Kidney capillary endothelial cell (primary cell): ENCODE measurements at regions not wholly inside any gene's neighbourhood (a gene's known extent, or its start where the extent isn't known, plus 50 kb on each side); places are given as distances from the start of the nearest gene placed in this dataset.
A peak's percentile ranks its signal among the peaks of the same experiment; 100 is the strongest.
"Not testable (repeated sequence)": the region's sequence is repeated elsewhere in the genome, so short reads cannot be mapped to it uniquely, and the experiment has no call there.

ENCODE experiments used
- DNase-seq: peaks from one replicate; pipeline ENCODE4 v3.0.0-alpha.2; 2018; ENCODE audit warnings: low spot score

DNA sequence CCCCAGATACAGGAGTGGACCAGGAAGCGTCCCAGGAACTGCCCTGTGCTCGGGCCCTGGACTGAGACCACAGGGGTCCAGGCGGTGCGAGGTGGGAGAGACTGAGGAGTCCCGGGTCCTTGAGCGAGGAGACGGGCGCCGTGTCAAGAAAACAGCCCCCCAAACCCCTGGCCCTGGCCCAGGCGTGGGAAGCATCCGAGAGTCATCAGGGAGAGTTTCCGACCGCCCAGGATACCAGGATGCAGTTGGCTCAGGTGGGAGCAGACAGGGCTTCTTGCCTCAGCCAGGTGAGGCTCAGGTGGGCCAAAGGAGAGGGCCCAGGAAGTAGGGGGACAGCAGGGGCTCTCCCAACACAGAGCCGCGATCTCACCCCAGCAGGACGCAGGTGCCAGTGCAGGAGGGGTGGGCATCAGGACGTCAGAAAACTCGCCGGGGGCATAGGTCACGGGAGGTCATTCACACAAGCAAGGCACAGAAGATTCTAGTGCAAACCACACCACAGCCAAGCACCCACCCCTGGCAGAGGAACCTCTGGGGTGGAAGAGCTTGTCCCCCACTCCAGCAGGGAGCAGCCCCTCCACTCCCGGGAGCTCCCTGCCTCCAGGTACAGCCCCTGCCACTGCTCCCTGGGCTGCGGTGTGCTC is 102.5 kb upstream of the EIF5 start:
- DNase-seq, result no peak

DNA sequence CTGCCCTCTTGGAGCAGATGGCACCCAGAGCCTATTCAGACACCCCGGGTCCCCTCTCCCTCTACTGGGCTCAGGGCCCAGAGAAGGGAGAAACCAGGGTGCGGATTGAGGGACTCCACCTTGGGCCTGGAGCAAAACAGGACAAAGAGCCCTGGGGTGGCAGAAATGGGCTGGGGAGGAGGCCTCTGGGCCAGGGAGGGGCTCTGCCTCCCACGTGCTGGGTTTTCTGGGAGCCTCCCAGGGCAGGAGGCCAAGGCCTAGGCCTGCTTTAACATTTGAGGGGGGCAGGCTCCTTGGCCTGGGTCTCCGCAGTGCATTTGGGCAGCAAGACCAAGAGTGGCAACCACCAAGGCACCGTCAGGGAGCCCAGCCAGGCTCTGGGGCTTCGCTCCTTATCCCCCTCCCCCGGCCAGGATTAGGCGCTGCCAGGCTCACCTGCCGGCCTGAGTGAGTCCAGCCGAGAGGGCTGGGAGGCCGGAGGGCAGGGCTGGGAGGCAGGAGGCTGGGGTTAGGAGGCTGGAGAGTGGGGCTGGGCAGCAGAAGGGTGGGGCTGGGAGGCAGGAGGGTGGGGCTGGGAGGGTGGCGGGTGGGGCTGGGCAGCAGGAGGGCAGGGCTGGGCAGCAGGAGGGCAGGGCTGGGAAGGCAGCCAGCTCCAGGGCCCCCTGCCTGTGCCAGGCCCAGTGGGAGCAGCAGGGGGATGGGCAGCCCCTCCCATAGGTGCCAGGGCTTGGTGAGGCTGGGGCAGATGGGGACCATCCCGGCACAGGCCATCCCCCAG is 101.8 kb upstream of the EIF5 start:
- DNase-seq, result no peak

DNA sequence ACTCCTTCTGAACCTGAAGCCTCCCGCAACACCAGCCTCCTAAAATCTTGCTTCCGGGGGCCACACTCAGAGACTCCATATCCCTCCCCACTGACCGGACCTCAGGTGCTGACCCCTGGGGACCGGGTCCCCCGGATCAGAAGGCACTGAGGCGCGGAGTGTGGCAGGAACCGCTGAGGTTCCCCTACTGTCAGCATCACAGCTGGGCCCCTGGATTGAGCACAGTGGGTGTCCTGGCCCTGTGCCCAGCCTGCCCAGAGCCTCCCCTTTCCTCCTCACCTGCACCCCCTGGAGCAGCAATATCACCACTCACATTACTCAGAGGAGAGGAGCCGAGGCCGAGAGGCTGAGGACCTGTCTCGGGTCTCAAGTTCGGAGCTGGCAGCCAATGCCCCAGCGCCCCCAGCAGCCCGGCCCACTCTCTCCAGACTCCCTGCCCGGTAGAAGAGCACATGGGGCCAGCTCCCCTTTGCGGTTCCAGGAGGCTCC is 101.2 kb upstream of the EIF5 start:
- DNase-seq, result no peak

DNA sequence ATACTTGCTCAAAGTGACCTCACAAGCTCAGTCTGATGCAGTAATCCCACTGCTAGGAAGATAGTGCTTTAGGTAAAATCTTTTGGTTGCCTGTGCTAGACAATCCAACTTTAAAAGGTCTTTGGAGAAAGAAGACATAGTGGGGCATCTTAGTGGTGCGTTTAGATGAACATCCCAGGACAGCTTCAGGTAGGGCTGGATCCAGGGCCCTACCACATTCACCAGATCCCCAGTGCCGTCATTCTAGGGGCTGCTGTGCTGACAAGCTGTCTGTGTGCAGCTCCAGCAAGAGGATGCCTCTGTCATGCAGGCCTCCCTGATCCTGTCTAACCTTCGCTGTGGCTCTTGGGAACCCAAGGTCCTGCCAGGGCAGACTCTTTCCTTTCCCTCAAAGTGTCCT is 100.7 kb upstream of the EIF5 start:
- DNase-seq, result no peak

DNA sequence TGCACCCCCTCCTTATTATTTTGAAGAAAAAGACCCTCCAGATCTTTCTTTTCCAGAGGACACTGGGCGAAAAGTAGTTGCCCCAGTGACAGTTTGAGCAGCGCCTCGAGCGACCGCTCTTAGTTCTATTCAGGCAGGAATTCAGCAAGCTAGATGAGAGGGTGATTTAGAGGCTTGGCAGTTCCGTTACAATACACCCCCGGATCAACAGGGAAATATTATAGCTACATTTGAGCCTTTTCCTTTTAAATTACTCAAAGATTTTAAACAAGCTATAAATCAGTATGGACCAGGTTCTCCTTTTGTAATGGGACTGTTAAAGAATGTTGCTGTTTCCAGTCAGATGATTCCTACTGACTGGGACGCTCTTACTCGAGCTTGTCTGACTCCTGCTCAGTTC is 99.2 kb upstream of the EIF5 start:
- DNase-seq, result not testable (repeated sequence)

DNA sequence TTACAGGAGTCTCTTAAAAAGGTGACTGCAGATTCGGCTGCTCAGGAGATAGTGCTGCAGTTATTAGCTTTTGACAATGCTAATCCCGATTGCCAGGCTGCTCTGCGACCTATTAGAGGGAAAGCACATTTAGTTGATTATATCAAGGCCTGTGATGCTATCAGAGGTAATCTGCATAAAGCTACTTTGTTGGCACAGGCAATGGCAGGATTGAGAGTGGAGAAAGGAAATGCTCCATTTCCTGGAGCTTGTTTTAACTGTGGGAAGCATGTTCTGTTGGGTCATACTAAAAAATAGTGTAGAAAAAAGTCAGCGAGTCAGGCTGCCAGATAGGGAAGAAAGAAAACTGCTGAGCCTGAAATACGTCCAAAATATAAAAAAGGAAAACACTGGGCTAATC is 98.5 kb upstream of the EIF5 start:
- not testable (repeated sequence) for DNase-seq

DNA sequence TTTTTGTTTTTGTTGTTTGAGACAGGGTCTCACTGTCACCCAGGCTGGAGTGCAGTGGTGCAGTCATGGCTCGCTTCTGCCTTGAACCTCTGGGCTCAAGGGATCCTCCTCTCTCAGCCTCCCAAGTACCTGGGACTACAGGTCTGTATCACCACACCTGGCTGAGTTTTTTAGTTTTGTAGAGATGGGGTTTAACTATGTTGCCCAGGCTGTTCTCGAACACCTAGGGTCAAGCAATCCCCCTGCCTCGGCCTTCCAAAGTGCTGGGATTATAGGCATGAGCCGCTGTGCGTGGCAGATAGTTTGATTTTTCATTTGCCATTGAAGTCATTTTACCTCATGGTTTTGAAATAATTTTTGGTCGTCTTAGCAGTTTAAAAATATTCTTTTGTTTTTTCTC is 94.3 kb upstream of the EIF5 start:
- DNase-seq, result no peak

DNA sequence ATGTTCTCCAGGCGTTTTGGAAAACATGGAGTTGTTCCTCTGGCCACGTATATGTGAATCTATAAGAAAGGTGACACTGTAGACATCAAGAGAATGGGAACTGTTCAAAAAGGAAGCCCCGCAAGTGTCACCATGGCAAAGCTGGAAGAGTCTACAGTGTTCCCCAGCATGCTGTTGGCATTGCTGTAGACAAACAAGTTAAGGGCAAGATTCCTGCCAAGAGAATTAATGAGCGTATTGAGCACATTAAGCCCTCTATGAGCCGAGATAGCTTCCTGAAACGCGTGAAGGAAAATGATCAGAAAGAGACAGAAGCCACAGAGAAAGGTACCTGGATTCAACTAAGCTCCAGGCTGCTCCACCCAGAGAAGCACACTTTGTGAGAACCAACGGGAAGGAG is 92.5 kb upstream of the EIF5 start:
- DNase-seq, result no peak

DNA sequence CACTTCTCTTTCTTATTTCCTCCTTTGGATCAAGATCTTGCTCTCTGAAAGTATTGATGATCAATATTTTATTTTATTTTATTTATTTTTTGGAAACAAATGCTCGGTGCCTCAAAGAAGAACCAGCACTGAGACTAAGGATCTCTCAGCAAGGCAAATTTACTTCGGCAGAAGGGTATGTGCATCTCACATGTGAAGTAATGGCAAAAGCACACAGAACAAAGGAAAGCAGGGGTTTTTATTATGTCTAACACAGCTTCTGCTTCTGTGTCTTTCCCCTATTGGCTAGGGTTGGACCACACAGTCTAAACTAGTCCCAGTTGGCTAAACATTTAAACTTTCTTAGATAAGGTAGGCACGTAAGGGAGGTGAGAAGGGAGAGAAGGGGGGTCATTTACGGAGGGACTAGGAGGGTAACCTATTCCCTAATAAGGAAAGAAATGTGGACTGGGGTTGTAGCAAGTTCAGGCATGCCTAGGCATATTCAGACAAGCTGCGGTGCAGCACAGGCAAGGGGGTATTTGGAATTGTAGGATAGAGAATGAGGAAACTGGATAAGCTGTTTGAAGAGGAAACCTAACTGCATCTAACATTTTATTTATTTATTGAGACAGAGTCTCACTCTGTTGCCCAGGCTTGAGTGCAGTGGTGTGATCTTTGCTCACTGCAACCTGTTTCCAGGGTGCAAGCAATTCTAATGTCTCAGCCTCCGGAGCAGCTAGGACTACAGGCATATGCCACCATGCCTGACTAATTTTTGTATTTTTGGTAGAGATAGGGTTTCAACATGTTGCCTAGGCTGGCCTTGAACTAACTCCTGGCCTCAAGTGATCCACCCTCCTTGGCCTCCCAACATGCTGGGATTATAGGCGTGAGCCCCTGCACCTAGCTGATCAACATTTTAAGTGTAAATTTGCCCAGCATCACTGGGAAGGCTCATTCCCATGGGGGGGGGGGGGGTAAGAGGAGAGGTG is 90.0 kb upstream of the EIF5 start:
- no peak for DNase-seq

DNA sequence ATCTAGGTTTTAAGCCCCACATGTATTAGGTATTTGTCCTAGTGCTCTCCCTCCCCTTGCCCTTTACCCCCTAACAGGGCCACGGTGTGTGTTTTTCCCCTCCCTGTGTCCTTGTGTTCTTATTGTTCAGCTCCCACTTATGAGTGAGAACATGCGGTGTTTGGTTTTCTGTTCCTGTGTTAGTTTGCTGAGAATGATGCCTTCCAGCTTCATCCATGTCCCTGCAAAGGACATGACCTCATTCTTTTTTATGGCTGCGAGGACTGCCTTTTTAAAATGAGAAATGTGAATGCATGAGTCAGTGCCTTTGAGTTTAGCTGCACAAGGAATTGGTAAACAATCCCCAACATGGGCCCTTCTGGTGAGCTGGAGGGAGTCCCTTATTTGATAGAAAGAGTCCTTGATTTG is 88.4 kb upstream of the EIF5 start:
- peak; percentile 50 for DNase-seq

DNA sequence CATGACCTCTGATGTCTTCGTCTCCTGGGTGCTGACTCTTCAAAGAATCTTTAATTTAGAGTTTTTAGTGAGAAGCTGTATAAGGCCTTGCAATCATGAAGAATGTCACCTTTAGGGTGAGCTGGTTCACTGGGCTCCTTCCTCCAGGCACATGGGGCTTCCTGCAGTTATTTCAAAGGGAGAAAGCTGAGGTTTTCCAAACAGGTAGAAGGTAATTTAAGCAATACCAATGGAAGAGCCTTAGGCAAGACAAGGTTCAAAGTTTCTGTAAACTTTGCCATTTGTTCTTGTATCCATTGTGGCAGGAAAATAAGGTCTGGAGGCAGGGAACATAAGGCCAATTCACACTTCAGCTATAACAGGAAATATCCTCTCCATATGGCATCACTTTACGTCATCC is 88.0 kb upstream of the EIF5 start:
- no peak for DNase-seq

DNA sequence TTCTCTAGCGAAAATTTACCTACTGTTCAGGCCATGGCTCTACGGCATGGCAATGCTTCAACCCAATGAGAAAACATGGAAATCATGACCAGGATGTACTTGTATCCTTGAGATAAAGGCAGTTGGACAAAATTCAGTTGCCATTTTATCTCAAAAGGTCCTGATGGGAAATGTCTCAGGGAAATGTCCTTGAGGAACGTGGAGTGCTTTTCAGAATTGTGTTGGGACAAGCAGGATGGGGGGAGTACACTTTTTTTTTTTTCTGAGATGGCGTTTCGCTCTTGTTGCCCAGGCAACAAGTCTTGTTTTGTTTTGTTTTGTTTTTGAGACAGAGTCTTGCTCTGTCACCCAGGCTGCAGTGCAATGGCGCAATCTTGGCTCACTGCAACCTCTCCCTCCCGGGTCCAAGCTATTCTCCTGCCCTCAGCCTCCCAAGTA is 86.8 kb upstream of the EIF5 start:
- no peak for DNase-seq

DNA sequence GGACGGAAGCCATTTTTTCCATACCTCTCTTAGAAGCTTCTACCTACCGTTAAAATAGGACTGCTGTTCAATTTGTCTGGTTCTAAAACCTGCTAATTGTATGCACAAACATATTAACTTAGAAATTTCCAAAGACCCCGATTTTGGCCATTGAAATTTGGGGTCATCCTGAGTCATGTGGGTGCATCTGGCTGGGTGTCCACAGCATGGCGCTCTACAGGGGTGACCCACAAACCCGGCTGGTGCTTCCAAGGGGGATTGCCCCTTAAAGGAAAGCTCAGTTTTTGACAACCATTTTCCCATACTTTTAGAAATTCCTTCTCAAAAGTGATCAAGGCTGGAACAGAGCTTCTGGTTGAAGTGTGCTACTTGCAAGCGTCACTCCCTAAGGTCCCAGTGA is 83.9 kb upstream of the EIF5 start:
- no peak for DNase-seq

DNA sequence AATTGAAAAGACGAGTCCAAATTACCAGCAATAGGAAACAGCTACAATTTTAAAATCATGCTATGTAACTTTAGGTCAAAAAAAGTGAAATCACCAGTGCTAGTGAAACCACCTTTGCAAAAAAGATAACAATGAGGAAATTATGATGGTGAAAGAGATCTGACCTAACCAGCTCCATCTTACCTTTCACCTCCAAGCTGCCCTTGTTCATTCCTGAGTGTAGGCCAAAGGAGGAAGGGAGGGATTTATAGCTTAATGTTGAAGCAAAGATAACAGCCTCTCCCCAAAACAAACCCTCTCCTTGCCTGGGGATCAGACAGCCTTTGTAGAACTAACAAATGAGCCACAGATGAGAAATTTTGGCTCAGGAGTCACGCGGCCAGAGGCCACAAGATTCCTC is 83.2 kb upstream of the EIF5 start:
- no peak for DNase-seq

DNA sequence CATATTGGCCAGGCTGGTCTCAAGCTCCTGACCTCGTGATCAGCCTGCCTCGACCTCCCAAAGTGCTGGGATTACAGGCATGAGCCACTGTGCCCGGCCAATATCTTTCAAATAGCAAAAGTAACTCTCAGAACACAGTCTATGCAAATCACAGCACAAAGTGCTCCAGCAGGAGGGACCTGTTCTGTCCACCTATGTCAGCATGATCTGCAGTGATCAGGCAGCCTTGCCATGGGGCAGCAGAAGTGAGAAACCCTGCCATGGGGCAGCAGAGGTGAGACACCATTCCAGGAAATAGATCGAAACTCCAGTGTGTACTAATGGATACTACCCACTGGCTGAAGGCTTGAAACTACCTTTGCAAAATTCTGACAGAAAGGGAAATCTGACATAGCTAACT is 78.5 kb upstream of the EIF5 start:
- no peak for DNase-seq

DNA sequence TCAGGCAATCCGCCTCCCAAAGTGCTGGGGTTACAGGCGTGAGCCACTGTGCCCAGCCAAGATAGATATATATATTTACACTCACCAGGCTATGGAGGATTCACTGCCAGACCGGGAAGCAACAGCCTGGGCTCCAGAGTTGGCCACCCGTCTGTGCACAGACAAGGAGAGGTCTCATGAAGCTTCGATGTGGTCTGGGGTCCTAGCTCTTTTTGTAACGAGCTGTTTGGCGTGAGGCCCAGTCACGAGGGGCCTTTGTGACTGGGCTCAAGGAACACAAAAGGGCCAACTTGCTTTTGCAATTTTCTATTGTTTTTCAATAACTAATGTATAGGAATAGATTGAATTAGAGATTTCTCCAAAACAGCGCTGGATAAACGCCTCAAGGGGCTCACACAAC is 77.6 kb upstream of the EIF5 start:
- DNase-seq, result no peak

DNA sequence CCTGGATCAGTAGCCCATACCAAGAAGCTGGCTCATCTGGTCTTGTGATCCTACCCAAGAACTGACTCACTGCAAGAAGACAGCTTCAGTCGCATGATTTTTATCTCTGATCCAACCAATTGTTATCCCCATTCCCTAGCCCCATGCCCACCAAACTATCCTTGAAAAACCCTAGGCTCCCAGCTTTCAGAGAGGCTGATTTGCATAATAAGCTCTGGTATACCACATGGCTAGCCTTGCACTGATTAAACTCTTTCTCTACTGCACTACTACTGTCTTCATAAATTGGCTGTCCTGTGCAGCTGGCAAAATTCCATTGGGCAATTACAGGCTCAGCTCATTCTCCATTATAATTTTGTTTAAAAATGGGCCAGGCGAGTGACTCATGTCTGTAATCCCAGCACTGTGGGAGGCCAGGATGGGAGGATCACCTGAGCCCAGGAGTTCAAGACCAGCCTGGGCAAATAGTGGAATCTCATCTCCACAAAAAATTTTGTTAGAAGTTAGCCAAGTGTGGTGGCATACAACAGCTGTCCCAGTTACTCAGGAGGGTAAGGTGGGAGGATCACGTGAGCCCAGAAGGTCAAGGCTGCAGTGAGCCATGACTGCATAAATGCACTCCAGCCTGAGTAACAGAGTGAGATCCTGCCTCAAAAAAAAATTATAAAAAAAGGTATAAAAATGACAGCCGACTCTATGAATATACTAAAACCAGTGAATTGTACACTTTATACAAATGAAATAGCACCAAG is 76.7 kb upstream of the EIF5 start:
- DNase-seq, result no peak

DNA sequence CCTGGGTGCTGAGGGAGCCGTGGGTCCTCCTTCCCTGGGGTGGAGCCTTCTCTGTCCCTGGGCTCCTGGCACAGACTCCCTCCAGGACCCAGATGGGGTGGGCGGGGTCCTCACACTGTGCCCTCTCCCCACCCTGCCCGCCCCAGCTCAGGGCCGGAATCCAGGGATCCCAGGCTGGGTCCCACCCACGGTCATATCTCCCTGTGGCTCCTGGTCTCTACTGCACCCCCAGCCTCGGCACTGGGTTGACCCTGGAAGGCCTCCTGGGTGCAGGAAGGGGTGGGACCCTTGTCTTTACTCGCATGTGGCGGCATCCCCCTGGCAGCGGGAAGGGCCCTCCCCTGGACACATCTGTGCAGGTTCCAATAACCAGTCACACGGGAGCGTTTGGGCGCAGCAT is 75.8 kb upstream of the EIF5 start:
- DNase-seq, result no peak

DNA sequence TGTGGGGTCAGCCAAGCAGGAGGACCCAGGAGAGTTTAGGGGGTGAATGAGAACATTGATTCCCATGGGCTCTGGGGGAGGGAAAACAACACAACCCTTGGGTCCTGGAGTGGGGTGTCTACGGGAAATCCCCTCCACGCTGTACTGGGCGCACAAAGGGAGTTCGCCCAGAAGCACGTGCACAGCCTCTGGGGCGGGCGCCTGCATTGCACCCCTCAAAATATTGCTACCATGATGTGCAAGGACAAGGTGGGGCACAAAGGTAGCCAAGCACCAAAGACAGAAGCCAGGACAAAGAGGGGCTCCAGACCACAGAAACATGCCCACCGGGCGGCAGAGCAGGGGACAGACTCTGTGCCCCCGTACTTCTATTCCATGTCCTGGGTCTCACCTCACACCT is 74.9 kb upstream of the EIF5 start:
- DNase-seq, result no peak

DNA sequence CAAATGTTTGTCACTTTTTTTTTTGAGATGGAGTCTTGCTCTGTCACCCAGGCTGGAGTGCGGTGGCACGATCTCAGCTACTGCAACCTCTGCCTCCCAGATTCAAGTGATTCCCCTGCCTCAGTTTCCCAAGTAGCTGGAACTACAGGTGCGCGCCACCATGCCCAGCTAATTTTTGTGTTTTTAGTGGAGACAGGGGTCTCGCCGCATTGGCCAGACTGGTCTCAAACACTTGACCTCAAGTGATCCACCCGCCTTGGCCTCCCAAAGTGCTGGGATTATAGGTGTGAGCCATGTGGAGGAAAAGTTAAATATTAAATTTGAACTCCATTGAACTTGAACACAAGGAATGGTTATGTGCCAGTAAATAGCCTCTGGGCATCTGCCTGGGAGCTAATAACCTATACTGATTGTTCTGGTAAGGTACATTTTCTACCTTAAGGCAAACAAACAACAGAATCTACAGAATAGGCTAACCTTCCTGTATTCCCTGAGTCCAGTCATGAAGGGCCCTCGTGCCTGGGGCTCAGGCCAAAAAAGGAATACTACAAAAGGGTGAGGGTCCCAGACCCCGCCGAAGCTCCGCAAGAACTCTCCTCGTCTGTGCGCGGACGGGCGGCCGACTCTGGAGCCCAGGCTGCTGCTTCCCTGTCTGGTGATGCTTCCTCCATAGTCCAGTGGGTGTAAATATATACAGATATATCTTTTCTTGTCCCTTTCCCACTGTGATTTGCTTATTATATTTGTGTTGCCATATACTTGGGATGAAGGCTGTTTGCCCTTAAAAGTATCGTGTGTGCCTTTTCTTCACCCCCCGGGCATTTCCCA is 74.0 kb upstream of the EIF5 start:
- DNase-seq, result no peak

DNA sequence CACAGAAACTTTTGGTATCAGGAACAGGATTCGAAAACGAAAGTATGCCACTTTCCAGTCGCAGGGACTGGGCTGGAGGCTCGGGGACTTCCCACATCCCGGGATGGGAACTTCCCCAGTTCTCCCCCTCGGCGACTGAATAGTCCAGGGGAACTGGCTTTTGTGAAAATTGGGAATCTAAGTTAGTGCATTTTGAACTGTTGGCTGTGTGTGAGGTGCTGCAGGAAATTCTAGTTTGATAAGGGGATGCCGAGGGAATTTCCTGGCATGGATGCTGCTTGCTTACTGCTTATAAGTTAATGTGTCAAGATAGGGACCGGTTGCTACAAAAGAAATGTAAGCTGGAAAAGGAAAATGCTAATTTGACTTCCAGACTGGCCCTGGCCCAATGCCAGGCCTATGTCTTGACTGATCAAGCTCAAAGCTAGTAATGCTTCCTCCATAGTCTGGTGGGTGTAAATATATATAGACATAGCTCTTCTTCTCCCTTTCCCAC is 73.4 kb upstream of the EIF5 start:
- peak; percentile 34 for DNase-seq
